IMR-90 (cell line): ENCODE measurements at regions not wholly inside any gene's neighbourhood (a gene's known extent, or its start where the extent isn't known, plus 50 kb on each side); places are given as distances from the start of the nearest gene placed in this dataset.

Experiments used
- BHLHE40 ChIP-seq: fragments of 150-350 bp; IDR thresholded peaks from 2 replicates; pipeline ENCODE4 v1.6.1; 2016; ENCODE audit warnings: mild to moderate bottlenecking, low read depth, low read length
- FOS ChIP-seq: fragments of 150-350 bp; IDR thresholded peaks from 2 replicates; pipeline ENCODE4 v1.6.1; 2016; ENCODE audit warnings: low read depth, low read length
- MXI1 ChIP-seq: IDR thresholded peaks from 2 replicates; pipeline ENCODE4 v1.6.1; 2012; ENCODE audit warnings: low read depth, mild to moderate bottlenecking, low read length, moderate library complexity, borderline replicate concordance
- POLR2A ChIP-seq: IDR thresholded peaks from 2 replicates; pipeline ENCODE4 v1.6.1; 2012; ENCODE audit warnings: mild to moderate bottlenecking, low read depth, low read length
- USF2 ChIP-seq: fragments of 150-350 bp; IDR thresholded peaks from 2 replicates; pipeline ENCODE4 v1.6.1; 2017; ENCODE audit warnings: mild to moderate bottlenecking, antibody characterized with exemption, low read length, low read depth
- TF ChIP-seq, protein P1 (sequence below): conservative IDR thresholded peaks from 2 replicates; pipeline ENCODE4 v1.5.1; 2012; ENCODE audit warnings: mild to moderate bottlenecking, low read depth, low read length, improper control_type of control experiment

GRCh38 chr1:91123319-91123718 lies 101.5 kb upstream of the ZNF644 start:
- TF ChIP-seq, protein P1, sequence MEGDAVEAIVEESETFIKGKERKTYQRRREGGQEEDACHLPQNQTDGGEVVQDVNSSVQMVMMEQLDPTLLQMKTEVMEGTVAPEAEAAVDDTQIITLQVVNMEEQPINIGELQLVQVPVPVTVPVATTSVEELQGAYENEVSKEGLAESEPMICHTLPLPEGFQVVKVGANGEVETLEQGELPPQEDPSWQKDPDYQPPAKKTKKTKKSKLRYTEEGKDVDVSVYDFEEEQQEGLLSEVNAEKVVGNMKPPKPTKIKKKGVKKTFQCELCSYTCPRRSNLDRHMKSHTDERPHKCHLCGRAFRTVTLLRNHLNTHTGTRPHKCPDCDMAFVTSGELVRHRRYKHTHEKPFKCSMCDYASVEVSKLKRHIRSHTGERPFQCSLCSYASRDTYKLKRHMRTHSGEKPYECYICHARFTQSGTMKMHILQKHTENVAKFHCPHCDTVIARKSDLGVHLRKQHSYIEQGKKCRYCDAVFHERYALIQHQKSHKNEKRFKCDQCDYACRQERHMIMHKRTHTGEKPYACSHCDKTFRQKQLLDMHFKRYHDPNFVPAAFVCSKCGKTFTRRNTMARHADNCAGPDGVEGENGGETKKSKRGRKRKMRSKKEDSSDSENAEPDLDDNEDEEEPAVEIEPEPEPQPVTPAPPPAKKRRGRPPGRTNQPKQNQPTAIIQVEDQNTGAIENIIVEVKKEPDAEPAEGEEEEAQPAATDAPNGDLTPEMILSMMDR = no peak
- TF ChIP-seq MXI1 = no peak
- no peak for TF ChIP-seq FOS
- TF ChIP-seq POLR2A = no peak
- no peak for TF ChIP-seq USF2
- TF ChIP-seq BHLHE40 = no peak
